Stomach (tissue), 4 donors: ENCODE measurements at regions not wholly inside any gene's neighbourhood (a gene's known extent, or its start where the extent isn't known, plus 50 kb on each side); places are given as distances from the start of the nearest gene placed in this dataset.

Experiments used
- EP300 ChIP-seq: sonication (generic); formaldehyde crosslinking; IDR thresholded peaks from one replicate; pipeline ENCODE4 v1.6.1; 2017; ENCODE audit warnings: antibody characterized with exemption
- POLR2A ChIP-seq, 4 donors: fragments of 450-650 bp; IDR thresholded peaks; one replicate each; pipeline ENCODE4 v1.6.1; 2016; ENCODE audit warnings: antibody characterized with exemption in 4 of 4, control low read depth in 2 of 4, mild to moderate bottlenecking in 1 of 4, moderate library complexity in 1 of 4
- POLR2AphosphoS5 ChIP-seq, 3 donors: sonication (generic); formaldehyde crosslinking; IDR thresholded peaks; one replicate each; pipeline ENCODE4 v1.6.1; 2016; ENCODE audit warnings: antibody characterized with exemption in 3 of 3
- TF ChIP-seq, protein P1 (sequence below), 7 experiments: fragments of 450-650 bp in 4 of 7; fragments of 200-600 bp in 3 of 7; sonication (generic) in 3 of 7; IDR thresholded peaks; one replicate each; pipeline ENCODE4 v1.5.1; 2016 to 2019; ENCODE audit warnings: antibody characterized with exemption in 7 of 7, control low read depth in 2 of 7, mild to moderate bottlenecking in 1 of 7

DNA sequence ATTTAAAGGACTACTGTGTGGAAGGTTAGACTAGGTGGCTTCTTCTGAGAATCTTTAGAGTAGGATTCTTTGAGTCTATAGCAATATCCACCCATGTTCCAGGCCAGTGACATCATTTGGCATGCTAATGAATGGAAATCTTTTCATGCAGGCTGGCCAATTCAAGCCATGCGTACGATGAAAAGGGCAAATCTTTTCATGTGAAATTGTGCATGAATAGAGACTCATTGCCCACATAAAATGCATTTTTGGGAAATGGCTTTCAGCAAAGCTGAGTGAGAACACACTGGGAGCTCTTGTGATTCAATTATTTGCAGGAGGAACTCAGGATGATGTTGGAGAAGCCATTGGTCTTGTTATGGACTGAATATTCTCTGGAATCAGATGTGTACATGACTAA, 324.9 kb upstream of the DAB1 start:
- TF ChIP-seq, protein P1, sequence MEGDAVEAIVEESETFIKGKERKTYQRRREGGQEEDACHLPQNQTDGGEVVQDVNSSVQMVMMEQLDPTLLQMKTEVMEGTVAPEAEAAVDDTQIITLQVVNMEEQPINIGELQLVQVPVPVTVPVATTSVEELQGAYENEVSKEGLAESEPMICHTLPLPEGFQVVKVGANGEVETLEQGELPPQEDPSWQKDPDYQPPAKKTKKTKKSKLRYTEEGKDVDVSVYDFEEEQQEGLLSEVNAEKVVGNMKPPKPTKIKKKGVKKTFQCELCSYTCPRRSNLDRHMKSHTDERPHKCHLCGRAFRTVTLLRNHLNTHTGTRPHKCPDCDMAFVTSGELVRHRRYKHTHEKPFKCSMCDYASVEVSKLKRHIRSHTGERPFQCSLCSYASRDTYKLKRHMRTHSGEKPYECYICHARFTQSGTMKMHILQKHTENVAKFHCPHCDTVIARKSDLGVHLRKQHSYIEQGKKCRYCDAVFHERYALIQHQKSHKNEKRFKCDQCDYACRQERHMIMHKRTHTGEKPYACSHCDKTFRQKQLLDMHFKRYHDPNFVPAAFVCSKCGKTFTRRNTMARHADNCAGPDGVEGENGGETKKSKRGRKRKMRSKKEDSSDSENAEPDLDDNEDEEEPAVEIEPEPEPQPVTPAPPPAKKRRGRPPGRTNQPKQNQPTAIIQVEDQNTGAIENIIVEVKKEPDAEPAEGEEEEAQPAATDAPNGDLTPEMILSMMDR (IDR thresholded peaks at IDR 0.05), result no peak
- TF ChIP-seq POLR2AphosphoS5 (IDR thresholded peaks at IDR 0.05) (no peak), POLR2A (IDR thresholded peaks at IDR 0.05) (no peak), EP300 (no peak)
